ENCODE measurements at regions not wholly inside any gene's neighbourhood (a gene's known extent, or its start where the extent isn't known, plus 50 kb on each side); places are given as distances from the start of the nearest gene placed in this dataset.
"Not testable (repeated sequence)": the region's sequence is repeated elsewhere in the genome, so short reads cannot be mapped to it uniquely, and the experiment has no call there.

DNA sequence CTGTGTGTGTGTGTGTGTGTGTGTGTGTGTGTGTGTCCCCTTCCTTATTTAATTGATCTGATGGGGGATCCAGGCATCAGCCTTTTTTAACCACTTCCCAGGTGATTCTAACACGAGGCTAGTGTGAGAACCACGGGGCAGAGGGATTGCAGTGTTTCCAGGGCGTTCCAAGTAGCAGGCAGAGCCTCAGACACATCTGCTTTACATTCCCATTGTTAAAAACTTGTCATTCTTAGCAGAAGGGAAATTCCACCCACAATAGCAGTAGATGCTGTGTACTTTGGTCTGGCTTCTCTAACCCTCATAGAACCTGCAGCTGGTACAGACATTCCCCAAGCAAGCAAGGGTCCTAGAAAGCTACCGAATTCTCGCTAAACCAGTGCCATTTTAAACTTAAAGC lies 81.9 kb upstream of the SLC30A5 start:
- DNase-seq (ENCODE audit: low spot score in 2 of 2): no peak
- TF ChIP-seq CTCF (IDR thresholded peaks at IDR 0.05) (no peak), POLR2A (IDR thresholded peaks at IDR 0.05) (no peak)
- 58 to 69% methylated on average over 5 of the region's 5 CpGs for WGBS, 2 donors
- H3K4me3 ChIP-seq (ENCODE audit: low read depth, poor library complexity, severe bottlenecking): no peak overlapping the region
- intact Hi-C loops (cut with DNase I; ENCODE audit: low total_unique reads): no loop called here

DNA sequence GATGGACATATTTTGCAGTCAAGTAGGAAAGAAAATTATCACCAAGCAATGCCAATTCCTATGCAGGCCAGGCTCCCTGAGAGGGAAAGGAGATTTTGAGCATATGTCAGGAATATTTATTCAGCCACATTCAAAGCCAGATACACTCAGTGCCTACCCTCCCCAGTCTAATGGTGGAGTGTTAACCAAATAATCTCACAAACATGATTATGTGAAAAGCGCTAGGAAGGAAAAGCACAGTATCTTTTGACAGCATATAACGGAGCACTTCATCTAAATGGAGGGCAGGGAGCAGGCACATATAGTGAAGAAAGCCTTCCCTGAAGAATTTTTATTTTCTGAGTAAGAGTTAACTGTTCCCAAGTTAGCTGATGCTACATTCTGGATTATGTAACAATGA lies 80.3 kb upstream of the SLC30A5 start:
- WGBS, 2 donors: 94 to 98% methylated on average over 2 of the region's 2 CpGs

DNA sequence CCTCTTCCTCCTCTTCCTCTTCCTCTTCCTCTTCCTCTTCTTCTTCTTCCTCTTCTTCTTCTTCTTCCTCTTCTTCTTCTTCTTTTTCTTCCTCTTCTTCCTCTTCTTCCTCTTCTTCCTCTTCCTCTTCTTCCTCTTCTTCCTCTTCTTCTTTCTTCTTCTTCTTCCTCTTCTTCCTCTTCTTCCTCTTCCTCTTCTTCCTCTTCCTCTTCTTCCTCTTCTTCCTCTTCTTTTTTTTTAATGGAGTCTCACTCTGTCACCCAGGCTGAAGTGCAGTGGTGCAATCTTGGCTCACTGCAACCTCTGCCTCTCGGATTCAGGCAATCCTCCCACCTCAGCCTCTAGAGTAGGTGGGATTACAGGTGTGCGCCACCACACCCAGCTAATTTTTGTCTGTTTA lies 79.8 kb upstream of the SLC30A5 start:
- DNase-seq (ENCODE audit: low spot score in 2 of 2); H3K4me3 ChIP-seq (ENCODE audit: low read depth, poor library complexity, severe bottlenecking); intact Hi-C loops (cut with DNase I; ENCODE audit: low total_unique reads): not testable (repeated sequence)
- 96 to 100% methylated on average over 2 of the region's 2 CpGs for WGBS, 2 donors

More for the DNA sequence above, 80.3 kb upstream of the SLC30A5 start:
- no peak for DNase-seq (ENCODE audit: low spot score in 2 of 2)
- TF ChIP-seq CTCF (IDR thresholded peaks at IDR 0.05): no peak
- no peak for TF ChIP-seq POLR2A (IDR thresholded peaks at IDR 0.05)
- intact Hi-C loops (cut with DNase I; ENCODE audit: low total_unique reads): no loop called here
- H3K4me3 ChIP-seq (ENCODE audit: low read depth, poor library complexity, severe bottlenecking): no peak overlapping the region

DNA sequence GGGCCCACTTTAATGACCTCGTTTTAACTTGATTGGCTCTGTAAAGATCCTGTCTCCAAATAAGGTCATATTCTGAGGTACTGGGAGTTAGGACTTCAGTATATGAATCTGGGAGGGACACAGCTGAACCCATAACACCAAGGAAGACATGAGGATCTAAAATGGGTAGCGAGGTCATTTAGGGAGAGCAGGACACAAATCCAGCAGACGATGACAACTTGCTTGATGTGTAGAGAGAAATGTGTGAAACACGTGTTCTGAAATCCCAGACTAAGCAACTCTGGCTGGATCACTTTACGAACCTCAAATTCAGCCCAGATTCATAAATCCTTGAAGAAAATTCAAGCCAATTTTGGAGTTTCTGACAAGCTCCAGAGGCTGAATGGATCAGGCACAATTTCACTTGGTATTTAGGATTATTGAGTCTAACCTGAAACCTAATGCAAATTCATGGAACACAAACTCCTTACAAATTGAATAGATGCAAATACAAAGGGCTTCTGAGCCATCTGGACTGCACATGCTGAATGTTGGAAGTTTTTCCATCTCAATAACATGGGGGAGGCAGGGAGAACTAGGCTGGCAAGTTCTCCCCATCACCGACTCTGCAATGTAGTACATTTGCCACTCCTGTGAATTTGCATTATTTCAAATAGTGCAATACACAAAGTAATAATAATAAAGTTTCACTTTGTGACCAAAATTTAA lies 74.0 kb upstream of the SLC30A5 start:
- WGBS, 2 donors: 63 to 65% methylated on average over 6 of the region's 6 CpGs
- intact Hi-C loops (cut with DNase I; ENCODE audit: low total_unique reads): no loop called here
- H3K4me3 ChIP-seq (ENCODE audit: low read depth, poor library complexity, severe bottlenecking): no peak overlapping the region
- DNase-seq (ENCODE audit: low spot score in 2 of 2): no peak
- TF ChIP-seq POLR2A (IDR thresholded peaks at IDR 0.05) (no peak), CTCF (IDR thresholded peaks at IDR 0.05) (no peak)

GRCh38 chr5:69024241-69024651 lies 69.6 kb upstream of the SLC30A5 start:
- no peak overlapping the region for H3K4me3 ChIP-seq (ENCODE audit: low read depth, poor library complexity, severe bottlenecking)
- 54 to 55% methylated on average over 5 of the region's 5 CpGs for WGBS, 2 donors
- no peak for DNase-seq (ENCODE audit: low spot score in 2 of 2)
- TF ChIP-seq POLR2A (IDR thresholded peaks at IDR 0.05) (no peak), CTCF (IDR thresholded peaks at IDR 0.05) (no peak)
- intact Hi-C loops (cut with DNase I; ENCODE audit: low total_unique reads): no loop called here

GRCh38 chr5:69029292-69029691 lies 64.5 kb upstream of the SLC30A5 start:
- intact Hi-C loops (cut with DNase I; ENCODE audit: low total_unique reads): no loop called here
- no peak for DNase-seq (ENCODE audit: low spot score in 2 of 2)
- WGBS, 2 donors: 97 to 100% methylated on average over 1 of the region's 1 CpG
- TF ChIP-seq POLR2A (IDR thresholded peaks at IDR 0.05): no peak
- TF ChIP-seq CTCF (IDR thresholded peaks at IDR 0.05): no peak
- no peak overlapping the region for H3K4me3 ChIP-seq (ENCODE audit: low read depth, poor library complexity, severe bottlenecking)

All from lower leg skin (tissue), 4 donors.